SU-DHL-6 (cell line): ENCODE measurements at regions not wholly inside any gene's neighbourhood (a gene's known extent, or its start where the extent isn't known, plus 50 kb on each side); places are given as distances from the start of the nearest gene placed in this dataset.

ENCODE experiments used
- H2AFZ ChIP-seq: fragments of 200-600 bp; sonication (generic); 2 replicates; pipeline ENCODE4 v1.6.1; 2014; ENCODE audit warnings: low read depth, mild to moderate bottlenecking, moderate library complexity, mixed read lengths, antibody characterized with exemption, low read length; ENCODE audit not compliant: severe bottlenecking
- H3F3A ChIP-seq: fragments of 200-600 bp; shearing (Covaris generic); 2 replicates; pipeline ENCODE4 v1.6.0; 2016; ENCODE audit warnings: antibody characterized with exemption, mild to moderate bottlenecking; ENCODE audit not compliant: insufficient read depth
- H3K27ac ChIP-seq: fragments of 200-600 bp; sonication (generic); 2 replicates; pipeline ENCODE4 v1.5.1; 2016; ENCODE audit warnings: low read depth, mild to moderate bottlenecking, low read length, moderate library complexity, mixed read lengths
- H3K27me3 ChIP-seq: fragments of 200-600 bp; sonication (generic), shearing (Covaris generic); 2 replicates; pipeline ENCODE4 v1.6.0; 2014; ENCODE audit warnings: mild to moderate bottlenecking, low read length
- H3K36me3 ChIP-seq: fragments of 200-600 bp; sonication (generic); 2 replicates; pipeline ENCODE4 v1.6.1; 2014; ENCODE audit warnings: mild to moderate bottlenecking, low read length, mixed read lengths
- H3K4me2 ChIP-seq: fragments of 300-600, 200-600 bp; shearing (Covaris generic), sonication (generic); 2 replicates; pipeline ENCODE4 v1.6.0; 2014; ENCODE audit warnings: low read length, low read depth, mild to moderate bottlenecking; ENCODE audit not compliant: poor library complexity, severe bottlenecking
- H3K4me3 ChIP-seq: fragments of 200-600 bp; sonication (generic); 2 replicates; pipeline ENCODE4 v1.5.1; 2014; ENCODE audit warnings: antibody characterized with exemption, low read length, mild to moderate bottlenecking, mixed read lengths; ENCODE audit not compliant: insufficient read depth, poor library complexity, severe bottlenecking
- H3K79me2 ChIP-seq: fragments of 200-600 bp; sonication (generic); 2 replicates; pipeline ENCODE4 v1.6.1; 2014; ENCODE audit warnings: mild to moderate bottlenecking, low read length, moderate library complexity; ENCODE audit not compliant: insufficient read depth
- H3K9ac ChIP-seq: fragments of 200-600 bp; sonication (generic); 2 replicates; pipeline ENCODE4 v1.7.0; 2014; ENCODE audit warnings: mild to moderate bottlenecking, low read length
- H3K9me2 ChIP-seq: fragments of 200-600 bp; sonication (generic); replicated peaks from 2 replicates; pipeline ENCODE4 v1.6.1; 2014; ENCODE audit warnings: low read length; ENCODE audit not compliant: insufficient read depth
- H3K9me3 ChIP-seq: fragments of 200-600 bp; sonication (generic); 2 replicates; pipeline ENCODE4 v1.6.1; 2014; ENCODE audit warnings: low read length, mixed read lengths; ENCODE audit not compliant: insufficient read depth
- H4K20me1 ChIP-seq: fragments of 200-600 bp; sonication (generic); 2 replicates; pipeline ENCODE4 v1.6.1; 2014; ENCODE audit warnings: low read depth, mild to moderate bottlenecking, antibody characterized with exemption, low read length, moderate library complexity, mixed read lengths
- EZH2phosphoT487 ChIP-seq: fragments of 200-600 bp; sonication (generic), shearing (Covaris generic); conservative IDR thresholded peaks from 2 replicates; pipeline ENCODE4 v1.6.1; 2018; ENCODE audit warnings: mild to moderate bottlenecking, antibody characterized with exemption, low read length, moderate library complexity, mixed read lengths
- TF ChIP-seq, protein P1 (sequence below): fragments of 200-600 bp; sonication (generic); IDR thresholded peaks from one replicate; pipeline ENCODE4 v1.5.1; 2017; ENCODE audit warnings: antibody characterized with exemption, mild to moderate bottlenecking, low read length, moderate library complexity; ENCODE audit not compliant: insufficient read depth, poor library complexity, severe bottlenecking

DNA sequence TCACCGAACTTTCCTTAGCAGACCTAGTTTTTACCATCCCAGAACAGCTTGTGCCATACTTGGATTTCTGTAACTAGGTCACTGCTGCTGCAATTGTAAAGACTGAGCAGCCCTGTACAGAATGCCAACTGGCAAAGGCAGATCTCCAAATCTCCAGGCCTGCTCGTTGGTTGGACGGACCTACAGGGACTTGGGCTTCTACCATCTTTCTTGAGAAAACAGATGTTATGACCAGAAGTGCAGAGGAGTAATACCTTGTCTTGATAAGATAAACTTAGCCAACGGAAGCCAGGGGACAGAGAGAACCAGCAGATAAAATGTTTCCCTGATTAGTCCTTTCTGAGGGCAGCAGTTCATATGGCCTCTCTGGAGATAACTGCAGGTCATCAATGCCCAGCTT lies 304.1 kb downstream of the RFPL4B start:
- no peaks in the 10 kb centered on the region for H4K20me1 ChIP-seq
- no peak overlapping the region for H2AFZ ChIP-seq
- H3K4me2 ChIP-seq: no peak overlapping the region
- no peak overlapping the region for H3K4me3 ChIP-seq
- no peaks in the 10 kb centered on the region for H3K9me3 ChIP-seq
- TF ChIP-seq, protein P1, sequence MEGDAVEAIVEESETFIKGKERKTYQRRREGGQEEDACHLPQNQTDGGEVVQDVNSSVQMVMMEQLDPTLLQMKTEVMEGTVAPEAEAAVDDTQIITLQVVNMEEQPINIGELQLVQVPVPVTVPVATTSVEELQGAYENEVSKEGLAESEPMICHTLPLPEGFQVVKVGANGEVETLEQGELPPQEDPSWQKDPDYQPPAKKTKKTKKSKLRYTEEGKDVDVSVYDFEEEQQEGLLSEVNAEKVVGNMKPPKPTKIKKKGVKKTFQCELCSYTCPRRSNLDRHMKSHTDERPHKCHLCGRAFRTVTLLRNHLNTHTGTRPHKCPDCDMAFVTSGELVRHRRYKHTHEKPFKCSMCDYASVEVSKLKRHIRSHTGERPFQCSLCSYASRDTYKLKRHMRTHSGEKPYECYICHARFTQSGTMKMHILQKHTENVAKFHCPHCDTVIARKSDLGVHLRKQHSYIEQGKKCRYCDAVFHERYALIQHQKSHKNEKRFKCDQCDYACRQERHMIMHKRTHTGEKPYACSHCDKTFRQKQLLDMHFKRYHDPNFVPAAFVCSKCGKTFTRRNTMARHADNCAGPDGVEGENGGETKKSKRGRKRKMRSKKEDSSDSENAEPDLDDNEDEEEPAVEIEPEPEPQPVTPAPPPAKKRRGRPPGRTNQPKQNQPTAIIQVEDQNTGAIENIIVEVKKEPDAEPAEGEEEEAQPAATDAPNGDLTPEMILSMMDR: no peak
- TF ChIP-seq EZH2phosphoT487: no peak
- no peaks in the 10 kb centered on the region for H3K36me3 ChIP-seq
- H3F3A ChIP-seq: no peaks in the 10 kb centered on the region
- H3K9ac ChIP-seq: no peak overlapping the region
- H3K27me3 ChIP-seq: no peaks in the 10 kb centered on the region; the same call in 1 of the 2 replicates
- H3K27ac ChIP-seq: no peak overlapping the region
- no peaks in the 10 kb centered on the region for H3K79me2 ChIP-seq
- no peaks in the 10 kb centered on the region for H3K9me2 ChIP-seq

DNA sequence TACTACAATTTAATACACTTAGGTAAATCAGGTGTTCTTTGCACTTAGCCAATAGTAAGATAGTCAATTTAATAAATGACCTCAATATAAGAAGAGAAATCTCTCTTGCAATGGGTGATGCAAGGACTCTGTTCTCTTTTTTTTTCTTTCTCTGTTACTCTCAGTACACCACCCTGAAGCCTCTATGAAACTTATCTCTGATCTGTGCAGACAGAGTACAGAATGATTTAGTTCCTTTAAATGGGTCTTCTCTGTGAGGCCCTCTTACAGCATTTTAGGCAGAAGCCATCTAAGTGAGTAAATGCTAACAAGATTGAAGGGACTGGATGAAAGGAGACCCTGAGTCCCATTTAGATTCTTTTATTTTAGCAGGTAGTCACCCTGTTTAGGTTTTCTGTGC lies 312.8 kb downstream of the RFPL4B start:
- no peaks in the 10 kb centered on the region for H3K36me3 ChIP-seq
- TF ChIP-seq EZH2phosphoT487: no peak
- TF ChIP-seq, protein P1: no peak
- H3K4me3 ChIP-seq: no peak overlapping the region
- no peaks in the 10 kb centered on the region for H3K79me2 ChIP-seq
- no peaks in the 10 kb centered on the region for H3K9me3 ChIP-seq
- no peak overlapping the region for H3K9ac ChIP-seq
- H3K27me3 ChIP-seq: no peaks in the 10 kb centered on the region; the same call in 1 of the 2 replicates
- no peaks in the 10 kb centered on the region for H3F3A ChIP-seq
- no peaks in the 10 kb centered on the region for H4K20me1 ChIP-seq
- H2AFZ ChIP-seq: no peak overlapping the region
- H3K9me2 ChIP-seq: no peaks in the 10 kb centered on the region
- no peak overlapping the region for H3K4me2 ChIP-seq
- no peak overlapping the region for H3K27ac ChIP-seq

DNA sequence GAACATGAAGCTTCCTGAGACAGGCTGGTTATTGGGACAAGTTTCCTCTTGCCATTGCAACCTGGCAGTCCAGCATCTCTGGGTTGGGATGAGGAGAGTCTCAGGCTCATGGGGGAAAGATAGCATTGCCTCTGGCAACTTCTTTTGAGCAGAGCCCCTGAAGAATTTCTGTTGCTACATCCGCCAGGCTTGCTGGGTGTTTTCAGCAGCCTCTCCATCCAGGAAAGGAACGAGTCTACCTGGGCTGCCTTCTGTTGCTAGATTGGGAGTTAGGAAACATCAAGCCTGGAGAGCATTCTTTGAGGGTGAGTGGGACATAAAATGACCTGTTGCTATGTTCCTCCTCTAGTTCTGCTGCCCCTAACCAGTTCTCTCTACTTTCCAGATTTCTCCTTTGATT lies 313.5 kb downstream of the RFPL4B start:
- no peaks in the 10 kb centered on the region for H3K36me3 ChIP-seq

More for the DNA sequence above, 313.5 kb downstream of the RFPL4B start:
- H3K9ac ChIP-seq: no peak overlapping the region
- H2AFZ ChIP-seq: no peak overlapping the region
- H3K27me3 ChIP-seq: no peaks in the 10 kb centered on the region; the same call in 1 of the 2 replicates
- no peak overlapping the region for H3K27ac ChIP-seq
- no peaks in the 10 kb centered on the region for H3K79me2 ChIP-seq
- H3K4me3 ChIP-seq: no peak overlapping the region
- TF ChIP-seq EZH2phosphoT487: no peak
- TF ChIP-seq, protein P1: no peak
- no peaks in the 10 kb centered on the region for H3K9me3 ChIP-seq
- no peaks in the 10 kb centered on the region for H4K20me1 ChIP-seq
- no peaks in the 10 kb centered on the region for H3F3A ChIP-seq
- H3K9me2 ChIP-seq: no peaks in the 10 kb centered on the region
- H3K4me2 ChIP-seq: no peak overlapping the region
